Fibroblast of gingiva (primary cell): ENCODE measurements at regions not wholly inside any gene's neighbourhood (a gene's known extent, or its start where the extent isn't known, plus 50 kb on each side); places are given as distances from the start of the nearest gene placed in this dataset.

Source experiments
- DNase-seq: peaks from one replicate; pipeline ENCODE4 v3.0.0-alpha.2; 2011; ENCODE audit warnings: low read depth

DNA sequence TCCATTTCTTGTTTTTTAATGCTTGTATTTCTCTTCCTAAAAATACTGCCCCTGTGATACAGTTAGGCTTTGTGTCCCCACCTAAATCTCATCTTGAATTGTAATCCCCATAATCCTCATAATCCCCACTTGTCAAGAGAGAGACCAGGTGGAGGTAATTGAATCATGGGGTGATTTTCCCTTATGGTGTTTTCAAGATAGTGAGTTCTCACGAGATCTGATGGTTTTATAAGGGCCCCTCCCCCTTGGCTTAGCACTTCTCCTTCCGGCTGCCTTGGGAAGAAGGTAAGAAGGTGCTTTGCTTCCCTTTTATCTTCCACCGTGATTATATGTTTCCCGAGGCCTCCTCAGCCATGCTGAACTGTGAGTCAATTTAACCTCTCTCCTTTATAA lies 227.4 kb downstream of the MAN2A1 start:
- DNase-seq, result no peak

DNA sequence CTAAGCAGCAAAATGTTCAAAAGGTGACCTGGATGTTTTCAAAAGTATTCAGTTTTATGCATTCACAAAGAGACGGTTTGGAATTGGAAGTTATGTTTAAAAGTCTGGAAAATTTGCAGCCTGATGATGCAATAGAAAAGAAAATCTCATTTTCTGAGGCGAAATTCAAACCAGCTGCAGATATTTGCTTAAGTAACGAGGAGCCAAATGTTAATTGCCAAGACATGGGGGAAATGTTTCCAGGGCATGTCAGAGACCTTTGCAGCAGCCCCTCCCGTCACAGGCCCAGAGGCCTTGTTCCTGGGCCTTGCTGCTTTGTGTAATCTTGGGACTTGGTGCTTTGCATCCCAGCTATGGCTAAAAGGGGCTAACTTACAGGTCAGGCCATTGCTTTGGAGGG lies 228.2 kb downstream of the MAN2A1 start:
- DNase-seq, result peak; percentile 79

DNA sequence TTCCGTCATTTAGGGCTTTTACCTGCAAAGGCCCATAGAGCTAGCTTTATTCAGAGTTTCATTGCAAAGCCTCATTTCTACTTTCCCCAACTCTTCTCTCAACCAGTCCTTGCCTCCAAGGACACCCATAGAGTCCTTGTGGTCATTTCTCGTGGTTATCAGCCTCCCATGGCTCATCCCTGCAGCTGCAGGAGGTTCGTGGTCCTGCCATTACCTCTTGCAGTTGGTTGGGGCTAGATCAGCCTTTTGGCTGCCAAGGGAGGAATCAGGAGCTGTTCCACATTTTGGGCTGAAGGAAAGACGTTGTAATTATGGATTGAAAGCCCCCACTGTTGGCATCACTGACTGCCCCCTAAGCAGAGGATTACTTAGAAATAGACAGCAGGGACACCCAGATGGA lies 231.0 kb downstream of the MAN2A1 start:
- DNase-seq, result no peak

DNA sequence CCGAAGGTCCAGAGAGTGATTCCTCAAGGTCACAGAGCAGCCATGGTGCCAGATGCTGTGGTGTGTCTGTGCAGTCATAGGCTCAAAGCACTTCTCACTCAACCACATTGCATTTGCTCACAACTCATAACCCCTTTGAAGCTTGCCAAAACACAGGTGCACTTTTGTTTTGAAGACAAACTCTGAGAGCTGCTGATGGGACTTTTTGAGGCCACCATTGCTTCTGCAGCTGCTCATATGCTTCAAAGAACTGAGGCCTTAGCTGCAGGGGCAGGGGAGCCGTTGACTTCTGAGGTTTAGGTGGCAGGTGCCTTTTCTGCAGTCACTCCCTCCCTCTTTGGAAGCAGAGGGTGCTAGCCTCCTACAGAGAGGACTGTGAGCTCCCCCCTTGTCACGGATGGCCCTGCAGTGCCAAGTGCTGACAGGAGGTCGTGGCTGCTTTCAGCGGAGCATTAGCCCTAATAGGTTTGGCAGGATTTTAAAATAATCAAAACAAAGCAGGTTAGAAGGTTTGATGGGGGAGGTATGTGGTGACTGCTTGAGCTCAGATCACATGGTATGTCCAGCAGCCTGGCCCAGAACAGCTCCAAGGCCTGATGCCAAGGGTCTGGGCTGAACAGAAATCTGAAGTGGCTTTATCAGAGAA lies 232.1 kb downstream of the MAN2A1 start:
- DNase-seq, result no peak

DNA sequence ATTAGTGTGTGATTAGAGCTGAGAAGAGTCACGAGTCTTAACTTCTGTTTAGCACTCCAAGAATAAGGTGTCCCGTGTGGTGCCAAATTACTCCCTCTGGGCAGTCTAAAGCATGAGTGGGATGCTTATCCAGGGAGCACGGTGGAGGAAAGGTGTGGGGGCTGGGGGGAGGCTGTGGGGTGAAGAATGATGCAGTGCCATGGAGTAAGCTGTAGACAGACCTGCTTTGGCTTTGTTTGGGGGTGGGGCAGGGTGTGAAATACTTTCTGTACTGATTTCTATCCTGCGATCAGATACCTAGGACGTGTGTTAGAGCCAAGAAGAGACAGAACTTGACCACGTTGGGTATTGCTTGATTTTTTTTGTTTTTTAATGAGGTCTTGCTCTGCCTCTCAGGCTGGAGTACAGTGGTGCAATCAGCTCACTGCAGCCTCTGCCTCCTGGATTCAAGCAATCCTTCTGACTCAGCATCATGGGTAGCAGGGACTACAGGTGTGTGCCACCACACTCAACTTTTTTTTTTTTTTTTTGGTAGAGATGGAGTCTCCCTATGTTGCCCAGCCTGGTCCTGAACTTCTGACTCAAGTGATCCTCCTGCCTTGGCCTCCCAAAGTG lies 232.8 kb downstream of the MAN2A1 start:
- no peak for DNase-seq

DNA sequence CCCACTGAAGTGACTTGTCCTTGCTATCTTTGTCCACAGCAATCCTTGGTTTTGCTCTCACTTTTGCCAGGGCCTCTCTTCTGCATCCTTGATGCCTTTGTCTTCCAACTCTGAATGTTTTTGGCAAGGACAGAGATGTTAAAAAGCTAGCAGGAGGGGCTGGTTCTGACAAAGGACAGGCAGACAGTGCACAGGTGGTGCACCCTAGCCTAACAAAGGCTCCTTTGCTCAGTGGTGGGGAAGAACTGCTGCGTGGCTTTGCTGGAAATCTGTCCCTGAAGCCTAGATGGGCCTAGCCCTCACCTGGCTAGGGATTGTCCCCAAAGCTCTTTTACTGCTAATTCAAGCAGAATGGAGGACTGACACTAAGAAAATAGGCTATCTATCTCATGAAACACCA lies 233.5 kb downstream of the MAN2A1 start:
- no peak for DNase-seq

DNA sequence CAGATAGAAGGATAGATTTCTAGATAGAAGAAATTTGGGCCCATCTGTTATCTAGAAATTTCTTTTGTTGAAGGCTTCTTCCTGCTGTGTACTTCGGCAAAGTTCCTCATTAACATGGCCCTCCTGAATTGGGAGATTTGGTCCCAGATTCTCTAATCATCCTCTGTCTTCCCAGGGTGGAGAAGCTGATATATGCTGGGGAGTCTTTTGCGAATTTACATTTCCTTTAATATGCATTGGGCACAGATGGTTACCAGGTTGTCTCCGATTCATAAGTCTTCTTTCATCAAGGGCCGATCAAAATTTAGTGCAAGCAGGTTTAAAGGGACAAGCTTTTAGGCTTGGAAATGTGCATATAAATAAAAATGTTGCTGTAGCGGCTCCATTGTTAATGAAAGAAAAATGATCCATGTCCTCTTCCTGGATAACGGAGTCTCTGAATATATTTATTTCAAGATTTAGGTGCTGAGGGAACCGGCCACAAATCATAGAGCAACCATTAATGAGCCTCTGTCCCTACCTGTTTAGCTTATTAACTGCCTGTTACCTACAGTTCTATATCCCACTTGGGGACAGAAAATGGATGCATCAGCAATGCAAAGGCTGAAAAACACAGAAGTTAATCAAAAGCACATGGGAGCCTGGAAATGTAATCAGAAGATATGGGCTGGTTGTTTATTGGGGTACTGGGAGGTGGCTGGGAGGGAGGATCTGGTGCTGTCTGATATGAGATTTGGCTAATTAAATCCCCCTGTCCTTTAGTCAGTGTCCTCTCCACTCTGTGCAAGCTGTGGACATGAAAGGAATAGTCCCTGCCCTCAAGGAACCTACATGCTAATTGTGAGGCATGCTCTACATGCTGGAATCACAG lies 234.7 kb downstream of the MAN2A1 start:
- no peak for DNase-seq

DNA sequence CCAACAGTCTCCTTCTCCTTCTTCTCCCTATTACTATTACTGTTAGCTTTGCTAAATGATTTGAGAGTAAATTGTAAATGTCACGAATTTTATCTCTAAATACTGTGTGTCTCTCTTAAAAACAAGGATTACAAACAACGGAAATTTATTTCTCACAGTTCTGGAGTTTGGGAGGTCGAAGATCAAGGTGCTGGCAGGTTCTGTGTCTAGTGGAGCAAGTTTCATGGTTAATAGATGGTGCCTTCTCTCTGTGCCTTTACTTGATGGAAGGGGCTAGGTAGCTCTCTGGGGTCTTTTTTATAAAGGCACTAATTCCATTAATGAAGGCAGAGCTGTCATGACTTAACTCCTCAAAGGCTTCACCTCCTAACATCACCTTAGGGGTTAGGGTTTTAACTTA lies 237.9 kb downstream of the MAN2A1 start:
- no peak for DNase-seq

DNA sequence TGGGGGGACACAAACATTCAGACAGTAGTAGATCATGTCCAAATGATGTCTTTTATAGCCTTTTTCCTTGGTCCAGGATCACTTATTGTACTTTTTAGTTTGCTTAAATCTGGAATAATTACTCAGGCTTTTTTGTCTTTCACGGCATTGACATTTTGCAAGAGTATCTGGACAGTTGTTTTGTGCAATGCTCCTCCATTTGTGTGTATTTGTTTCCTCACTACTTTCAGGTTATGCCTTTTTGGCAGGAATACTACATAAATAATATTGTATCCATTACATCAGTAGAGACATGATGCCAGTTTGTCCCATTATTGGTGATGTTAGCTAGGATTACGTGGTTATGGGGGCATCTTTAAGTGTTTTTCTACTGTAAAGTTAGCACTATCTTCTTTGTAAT lies 238.3 kb downstream of the MAN2A1 start:
- no peak for DNase-seq

DNA sequence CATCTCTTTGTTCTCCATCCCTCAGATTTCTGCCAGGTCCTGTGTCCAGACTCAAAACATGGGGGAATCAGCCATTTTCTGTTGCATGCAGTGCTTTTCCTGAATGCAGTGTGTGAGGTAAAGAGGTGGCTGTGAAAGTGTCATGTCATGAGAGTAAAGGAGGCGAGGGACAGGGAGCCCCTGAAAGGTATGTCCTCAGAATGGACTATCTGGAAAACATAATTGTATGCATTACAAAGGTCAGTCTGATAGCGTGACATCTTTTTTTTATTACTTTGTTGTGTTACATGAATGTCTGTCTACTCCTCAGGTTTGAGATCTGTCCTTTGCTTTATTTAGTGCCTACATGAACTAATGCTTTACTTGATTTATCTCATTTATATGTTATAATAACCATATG lies 239.1 kb downstream of the MAN2A1 start:
- DNase-seq, result no peak

DNA sequence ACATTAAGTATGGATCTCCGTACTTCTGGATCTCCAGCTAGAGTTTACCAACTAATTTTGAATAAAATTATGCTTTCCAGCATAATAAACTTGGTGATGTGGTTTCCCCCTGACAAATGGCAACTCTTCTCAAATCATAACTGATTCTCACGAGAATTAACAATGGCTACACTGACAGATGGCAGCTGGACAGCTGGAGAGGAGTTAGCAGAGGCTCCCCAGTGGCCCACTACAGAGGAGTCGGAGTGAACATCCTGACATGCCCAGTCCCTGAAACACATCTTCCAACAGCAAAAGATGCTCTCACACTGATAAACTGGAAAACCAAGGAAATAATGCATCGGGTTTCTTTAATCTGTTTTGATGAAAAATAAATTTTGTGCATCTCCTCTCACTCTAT lies 239.6 kb downstream of the MAN2A1 start:
- no peak for DNase-seq

DNA sequence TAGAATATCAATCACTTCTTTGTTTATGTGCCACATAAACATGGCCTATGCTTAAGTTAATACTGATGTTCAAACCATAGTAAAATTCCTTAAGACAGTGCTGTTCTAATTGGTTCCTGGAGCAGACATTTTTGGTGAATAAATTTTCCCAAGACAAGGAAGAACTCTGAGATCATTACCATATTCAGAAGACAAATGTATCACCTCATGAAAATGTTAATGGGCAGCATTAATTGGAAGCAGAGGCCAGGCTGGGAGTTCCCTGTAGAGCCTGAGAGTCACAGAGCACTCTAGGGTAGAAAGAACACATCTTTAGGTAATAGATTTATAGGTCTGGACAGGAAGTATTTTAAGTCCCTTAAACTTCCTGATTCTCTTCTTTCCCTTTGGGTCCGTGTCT lies 240.2 kb downstream of the MAN2A1 start:
- DNase-seq, result no peak

DNA sequence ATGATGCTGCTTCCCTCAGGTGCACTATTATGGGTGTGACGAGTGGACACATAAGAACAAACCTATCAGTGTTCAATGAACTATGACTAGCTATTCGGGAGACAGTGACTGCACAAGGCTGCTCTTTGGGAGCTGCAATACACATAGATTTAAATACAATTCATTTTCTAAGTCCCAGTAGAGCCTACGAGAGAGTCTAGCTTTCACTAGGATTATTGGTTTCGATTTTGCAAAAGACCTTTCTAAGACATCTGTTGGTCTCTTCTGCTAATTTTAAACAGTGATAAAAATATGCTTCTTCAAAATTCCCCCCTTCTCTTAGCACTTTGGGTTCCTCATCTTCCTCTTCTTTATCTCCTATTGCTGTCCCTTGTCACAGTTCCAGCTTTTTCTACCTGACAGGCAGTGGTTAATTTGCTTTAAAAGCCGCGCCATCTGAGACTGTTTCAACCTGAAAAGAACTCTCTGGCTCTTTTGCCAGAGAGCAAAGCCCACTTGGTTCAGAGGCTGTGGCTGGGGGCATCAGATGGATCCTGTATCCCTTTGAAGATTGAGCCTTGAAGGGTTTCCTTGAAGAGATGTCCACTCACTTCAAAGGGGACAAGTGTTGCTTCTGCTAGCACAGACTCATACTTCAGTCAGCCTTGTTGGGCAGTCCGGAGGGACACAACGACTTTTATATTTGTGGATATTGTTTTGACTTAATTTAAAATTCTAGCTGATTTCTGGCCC lies 241.5 kb downstream of the MAN2A1 start:
- DNase-seq, result no peak

DNA sequence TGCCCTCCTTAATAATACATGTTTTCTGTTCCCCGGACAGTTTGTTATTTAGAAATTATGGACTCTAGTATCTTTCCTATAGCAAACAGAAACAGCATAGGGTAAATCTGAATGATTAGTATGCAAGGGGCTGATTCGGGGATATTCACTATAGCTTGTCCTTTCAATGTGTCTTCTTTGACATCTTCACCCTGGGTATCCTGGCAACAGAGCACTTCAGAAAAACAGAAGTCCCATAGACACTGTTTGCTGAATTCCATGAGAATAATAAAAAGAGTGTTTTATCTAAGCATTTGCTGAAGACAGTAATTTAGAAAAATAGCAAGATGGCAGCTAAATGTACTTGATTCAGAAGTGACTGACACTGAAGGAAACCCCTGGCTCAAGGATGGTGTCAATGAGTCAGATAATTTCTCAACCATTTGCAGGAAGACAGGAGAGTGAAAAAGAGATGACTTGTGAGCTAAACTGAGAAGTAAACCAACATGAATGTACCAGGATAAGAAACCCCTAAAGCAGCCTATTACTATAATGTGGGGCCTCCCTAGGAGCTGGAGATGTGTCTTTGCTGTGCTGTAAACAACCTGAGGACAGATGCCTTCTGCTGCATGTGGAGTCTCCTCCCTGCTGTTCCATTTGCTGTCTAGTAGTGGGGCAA lies 246.2 kb downstream of the MAN2A1 start:
- no peak for DNase-seq

DNA sequence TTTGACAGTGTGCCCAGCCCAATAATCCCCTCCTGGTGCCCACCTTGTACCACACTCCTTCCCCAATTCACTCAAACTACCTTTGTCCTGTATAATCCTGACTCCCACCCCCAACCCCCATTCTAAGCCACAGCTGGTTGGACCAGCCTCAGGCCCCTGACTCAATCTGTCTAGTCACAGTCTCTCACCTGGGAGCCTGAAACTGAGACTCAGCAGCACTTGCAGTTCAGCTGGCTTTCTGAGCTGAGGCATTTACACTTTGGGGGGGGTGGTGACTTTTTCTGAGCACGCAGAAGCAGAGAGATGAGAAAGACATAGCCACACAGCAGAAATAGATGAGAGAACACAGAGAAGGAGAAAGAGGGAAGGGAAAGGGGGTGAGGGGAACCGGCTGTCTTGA lies 247.3 kb downstream of the MAN2A1 start:
- DNase-seq, result no peak

DNA sequence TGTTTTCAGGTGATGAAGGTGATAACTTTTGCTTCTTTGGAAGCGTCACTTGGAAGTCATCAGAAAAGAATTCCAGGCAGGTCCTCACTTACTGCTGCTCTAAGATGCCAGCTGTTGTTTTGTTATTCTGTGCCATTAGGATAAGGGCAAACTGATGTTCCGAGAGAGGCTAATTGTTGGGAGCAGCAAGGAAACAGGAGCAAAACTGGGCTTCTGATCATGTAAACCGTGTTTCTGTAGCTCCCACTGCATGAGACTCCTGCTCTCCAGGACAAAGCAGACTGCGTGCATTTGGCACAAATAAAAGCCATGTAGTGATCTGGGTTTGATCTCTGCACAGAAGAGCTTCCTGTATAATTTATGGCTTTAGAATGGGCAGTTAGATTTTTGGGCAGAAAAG lies 248.2 kb downstream of the MAN2A1 start:
- DNase-seq, result no peak

DNA sequence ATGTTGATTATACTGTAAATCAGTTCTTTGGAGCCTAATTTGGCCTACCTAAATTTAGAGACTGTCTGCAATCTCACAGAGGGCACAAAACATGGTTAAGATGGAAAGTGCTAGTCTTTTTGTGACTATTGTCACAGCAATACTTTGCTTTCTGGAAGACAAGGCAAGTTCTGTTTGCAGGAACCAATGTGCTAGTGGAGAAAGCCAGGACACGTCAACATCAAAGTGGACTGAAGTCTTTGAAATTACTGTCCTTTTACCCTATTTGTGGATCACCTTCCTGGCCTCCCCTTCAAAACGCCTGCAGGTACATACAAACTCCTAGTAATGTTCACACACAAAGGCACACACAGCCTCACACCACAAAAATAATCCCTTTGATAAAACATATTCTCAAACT lies 248.7 kb downstream of the MAN2A1 start:
- no peak for DNase-seq

DNA sequence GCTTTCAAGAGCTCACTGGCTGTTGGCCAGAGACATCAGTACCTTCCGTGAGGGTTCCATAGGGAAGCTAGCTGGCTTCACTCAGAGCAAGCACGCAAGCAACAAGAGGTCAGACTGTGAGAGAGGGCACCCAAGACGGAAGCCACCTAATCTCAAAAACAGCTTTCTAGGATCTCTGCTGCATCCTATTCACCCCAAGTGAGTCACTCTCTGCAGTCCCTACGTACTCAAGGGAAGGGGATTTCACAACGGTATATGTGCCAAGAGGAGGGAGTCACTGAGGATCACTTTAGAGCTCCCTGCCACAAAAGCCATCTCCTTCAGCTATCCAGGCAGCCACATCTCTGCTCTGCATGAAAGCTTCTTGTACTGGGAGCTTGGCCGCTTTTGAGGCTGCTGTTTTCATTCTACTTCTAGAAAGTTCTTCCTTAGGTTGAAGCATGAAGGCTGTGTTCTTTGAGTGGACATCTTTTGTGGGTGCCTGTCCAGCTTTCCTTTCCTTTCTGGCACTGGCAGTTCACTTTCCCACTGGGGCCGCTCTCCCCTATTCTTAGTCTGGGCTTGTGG lies 249.5 kb downstream of the MAN2A1 start:
- peak; percentile 6 for DNase-seq

DNA sequence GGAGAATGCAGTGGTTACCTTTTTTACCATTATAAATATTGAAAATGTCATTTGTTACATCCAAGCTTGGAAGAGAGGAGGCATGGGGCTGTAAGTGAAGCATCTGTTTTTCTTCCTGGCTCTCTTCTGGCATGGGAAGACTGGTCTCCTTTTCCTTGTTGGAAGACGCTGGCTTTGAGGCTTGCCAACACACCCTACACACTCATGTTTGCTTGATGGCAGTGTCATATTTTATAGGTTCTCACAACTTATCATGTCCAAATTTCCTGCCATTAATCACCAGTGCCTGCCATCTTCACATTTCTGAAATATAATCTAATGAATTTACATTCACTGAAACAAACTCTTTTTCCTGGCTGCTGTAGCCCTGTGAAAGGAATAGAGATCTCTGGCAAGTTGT lies 252.9 kb downstream of the MAN2A1 start:
- DNase-seq, result no peak

DNA sequence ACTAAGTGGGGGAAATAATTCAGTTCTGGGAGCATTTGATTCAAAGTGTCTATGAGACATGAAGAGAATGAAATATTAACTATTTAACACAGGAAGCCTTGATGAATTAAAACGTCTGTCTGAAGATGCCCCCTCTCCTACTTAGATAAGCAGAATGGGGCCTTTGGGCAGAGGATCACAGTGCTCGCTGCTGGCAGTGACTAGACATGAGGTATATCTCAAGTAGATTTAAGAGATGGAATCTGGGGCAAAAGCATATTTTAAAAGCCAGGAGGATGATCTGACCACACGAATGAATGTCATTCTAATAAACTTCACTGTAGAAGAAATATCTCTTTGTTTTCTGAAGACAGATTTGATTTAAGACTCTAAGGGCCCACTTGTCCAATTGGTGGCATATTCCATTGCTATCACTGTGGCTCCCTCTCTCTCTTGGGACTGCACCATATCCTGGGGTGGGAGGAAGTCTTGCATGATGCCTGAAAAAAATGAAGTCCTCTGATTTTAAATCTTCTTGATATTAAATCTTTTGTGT lies 254.0 kb downstream of the MAN2A1 start:
- DNase-seq, result no peak

DNA sequence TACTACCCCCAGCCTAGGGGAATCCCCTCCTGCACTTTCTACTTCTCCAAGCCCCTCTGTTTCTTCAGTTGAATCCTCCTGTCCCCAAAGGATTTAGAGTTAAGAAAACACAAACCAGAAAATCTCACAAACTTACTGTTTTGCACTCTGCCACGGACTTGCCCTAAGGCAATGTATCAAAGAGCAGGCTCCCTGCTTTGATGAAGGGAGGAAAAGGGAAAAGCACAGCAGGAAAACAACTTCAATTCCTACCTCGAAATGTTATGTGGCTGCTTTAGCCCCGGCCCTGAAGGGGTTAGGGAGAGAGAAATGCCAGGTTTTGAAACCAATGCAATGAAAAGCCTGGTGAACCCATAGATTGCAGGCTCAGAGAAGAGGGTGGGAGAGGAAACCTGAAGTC lies 254.7 kb downstream of the MAN2A1 start:
- no peak for DNase-seq
